HG03060 (cell line): ENCODE measurements at regions not wholly inside any gene's neighbourhood (a gene's known extent, or its start where the extent isn't known, plus 50 kb on each side); places are given as distances from the start of the nearest gene placed in this dataset.
"Not testable (repeated sequence)": the region's sequence is repeated elsewhere in the genome, so short reads cannot be mapped to it uniquely, and the experiment has no call there.

ENCODE experiments used
- ATAC-seq: cut with Tn5 transposase; IDR thresholded peaks from one replicate; pipeline ENCODE4 v1.9.1; 2021; ENCODE audit warnings: low read depth, moderate number of reproducible peaks; ENCODE audit not compliant: unreplicated experiment

DNA sequence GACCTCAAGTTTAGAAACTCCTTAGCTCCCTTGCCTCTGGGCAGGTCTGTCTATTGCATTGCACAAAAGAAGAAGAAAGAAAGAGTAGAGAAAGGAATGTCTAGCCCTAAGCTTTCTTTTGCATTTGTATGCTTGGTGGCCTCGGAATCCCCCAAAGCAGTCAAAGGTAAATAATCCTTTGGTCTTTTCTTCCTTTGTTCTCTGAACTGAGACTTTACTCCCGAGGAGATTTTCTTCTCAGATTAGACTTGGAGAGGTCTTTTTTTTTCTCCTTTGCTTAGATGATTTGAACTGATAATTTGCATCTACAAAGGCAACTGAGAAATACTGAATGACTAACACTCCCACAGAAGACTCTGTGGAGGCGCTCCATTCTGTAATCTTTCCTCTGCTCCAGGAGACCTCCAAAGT lies 93.2 kb downstream of the AKR1D1 start:
- ATAC-seq, result no peak

DNA sequence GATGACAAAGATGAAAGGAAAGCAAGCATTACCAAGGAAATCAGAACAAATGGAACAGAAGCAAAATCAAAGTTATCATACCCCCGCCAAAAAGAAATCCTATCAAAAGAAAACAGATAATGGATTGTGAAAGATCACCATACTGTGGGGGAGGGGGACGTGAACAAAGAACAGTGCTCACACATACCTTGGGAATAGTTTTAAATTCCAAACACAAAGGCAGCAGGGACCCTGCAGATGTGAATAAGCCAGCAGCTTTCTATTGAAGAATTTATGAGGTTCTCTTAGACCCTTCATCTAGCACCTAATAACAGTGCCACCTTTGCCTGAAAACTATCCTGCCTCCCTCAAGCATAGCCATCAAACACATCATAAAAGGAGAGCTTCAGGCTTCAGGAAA lies 94.0 kb downstream of the AKR1D1 start:
- no peak for ATAC-seq

DNA sequence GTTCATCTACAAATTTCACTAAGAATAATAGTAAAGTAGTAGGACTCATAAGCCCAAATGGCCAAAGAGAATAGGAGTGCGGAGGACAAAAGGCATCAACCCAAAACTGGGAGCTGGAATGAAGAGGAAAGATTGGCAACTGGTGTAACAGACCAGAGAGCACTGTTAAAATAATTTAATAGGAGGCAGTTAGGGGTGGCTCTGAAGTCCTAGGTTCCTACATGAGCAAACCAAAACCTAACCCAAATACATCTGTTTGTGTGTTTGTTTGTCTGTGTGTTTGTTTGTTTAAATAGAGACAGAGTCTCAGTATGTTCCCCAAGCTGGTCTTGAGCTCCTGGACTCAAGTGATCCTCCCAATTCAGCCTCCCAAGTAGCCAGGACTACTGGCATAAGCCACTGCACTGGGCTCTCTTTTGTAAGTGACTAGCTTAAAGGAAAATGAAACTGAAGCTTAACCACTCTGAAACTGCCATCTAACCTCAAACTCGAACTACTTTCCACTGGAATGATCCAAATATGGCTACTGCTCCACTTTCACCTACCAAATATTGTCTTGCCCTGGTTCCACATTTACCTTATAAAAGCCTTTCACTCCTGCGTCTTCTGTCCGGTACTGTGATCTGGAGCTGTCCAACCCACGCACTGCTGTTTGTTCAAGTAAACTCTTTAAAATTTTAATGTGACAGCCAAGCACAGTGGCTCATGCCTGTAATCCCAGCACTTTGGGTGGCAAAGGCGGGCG lies 94.9 kb downstream of the AKR1D1 start:
- peak; percentile 91 for ATAC-seq

DNA sequence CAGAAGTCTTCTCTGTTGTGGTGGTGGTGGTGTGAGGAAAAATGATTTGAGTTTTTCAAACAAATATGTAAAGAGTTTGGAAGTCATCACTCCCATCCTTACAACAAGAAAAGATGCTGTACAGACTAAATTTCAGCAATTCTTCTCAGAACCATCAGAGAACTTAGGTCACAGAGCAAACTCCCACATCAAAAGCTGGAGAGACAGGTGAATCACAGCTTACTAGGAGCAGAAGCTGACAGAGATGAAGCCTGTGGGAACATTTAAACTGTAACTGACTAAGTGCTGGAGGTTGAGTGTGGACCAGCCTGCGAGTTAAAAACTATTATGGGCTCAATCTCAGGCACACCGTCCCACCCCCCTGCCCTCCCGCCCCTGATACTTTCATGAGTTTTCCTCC lies 97.3 kb downstream of the AKR1D1 start:
- no peak for ATAC-seq

DNA sequence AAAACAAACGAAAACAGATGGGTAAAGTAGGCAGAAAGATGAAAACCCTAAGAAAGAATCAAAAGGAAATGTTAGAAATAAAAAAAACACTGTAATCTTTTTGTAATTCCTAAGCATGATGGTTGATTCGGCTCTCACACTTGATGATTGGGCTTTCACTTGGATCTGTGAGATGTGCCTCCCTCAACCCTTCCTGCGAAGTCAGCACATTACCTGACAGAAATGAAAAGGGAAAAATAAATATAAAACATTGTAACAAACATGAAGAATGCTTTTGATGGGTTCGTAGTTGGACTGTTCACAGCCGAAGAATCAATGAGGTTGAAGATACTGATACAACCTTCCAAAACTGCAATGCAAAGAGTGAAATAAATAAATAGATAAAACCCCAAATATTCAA lies 99.8 kb downstream of the AKR1D1 start:
- no peak for ATAC-seq

DNA sequence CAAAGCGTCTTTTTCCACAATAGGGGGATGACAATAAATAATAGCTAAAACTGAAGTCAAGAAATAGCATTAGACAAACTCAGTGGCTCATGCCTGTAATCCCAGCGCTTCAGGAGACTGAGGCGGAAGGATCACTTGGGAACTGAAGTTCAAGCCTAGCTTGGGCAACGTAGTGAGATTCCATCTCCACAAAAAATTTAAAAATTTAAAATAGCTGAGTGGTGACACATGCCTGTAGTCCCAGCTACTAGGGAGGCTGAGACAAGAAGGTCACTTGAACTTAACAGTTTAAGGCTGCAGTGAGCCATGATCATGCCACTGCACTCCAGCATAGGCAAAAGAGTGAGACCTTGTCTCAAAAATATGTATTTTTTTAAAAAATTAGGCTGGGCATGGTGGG lies 107.9 kb downstream of the AKR1D1 start:
- ATAC-seq, result no peak

DNA sequence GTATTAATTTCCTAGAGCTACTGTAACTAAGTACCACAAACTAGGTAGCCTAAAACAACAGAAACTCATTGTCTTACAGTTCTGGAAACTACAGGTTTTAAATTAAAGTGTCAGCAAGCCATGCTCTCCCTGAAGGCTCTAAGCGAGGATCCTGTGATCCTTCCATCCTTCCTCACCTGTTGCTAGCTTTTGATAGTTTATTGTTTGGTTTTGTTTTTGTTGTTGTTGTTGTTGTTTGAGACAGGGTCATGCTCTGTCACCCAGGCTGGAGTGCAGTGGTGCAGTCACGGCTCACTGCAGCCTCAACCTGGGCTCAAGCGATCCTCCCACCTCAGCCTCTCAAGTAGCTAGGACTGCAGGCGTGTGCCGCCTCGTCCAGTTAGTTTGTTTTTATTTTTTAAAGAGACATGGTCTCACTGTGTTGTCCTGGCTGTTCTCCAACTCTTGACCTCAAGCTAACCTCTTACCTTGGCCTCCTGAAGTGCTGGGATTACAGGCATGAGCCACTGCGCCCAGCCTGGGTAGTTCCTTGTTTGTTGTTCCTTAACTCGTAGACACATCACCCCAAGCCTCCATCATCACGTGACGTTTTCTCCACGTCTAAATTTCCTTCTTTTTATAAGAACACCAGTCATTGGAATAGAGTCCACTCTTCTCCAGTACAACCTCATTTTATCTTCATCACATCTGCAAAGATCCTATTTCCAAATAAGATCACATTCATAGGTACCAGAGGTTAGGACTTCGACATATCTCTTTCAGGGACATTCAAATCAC lies 109.1 kb downstream of the AKR1D1 start:
- ATAC-seq, result no peak

DNA sequence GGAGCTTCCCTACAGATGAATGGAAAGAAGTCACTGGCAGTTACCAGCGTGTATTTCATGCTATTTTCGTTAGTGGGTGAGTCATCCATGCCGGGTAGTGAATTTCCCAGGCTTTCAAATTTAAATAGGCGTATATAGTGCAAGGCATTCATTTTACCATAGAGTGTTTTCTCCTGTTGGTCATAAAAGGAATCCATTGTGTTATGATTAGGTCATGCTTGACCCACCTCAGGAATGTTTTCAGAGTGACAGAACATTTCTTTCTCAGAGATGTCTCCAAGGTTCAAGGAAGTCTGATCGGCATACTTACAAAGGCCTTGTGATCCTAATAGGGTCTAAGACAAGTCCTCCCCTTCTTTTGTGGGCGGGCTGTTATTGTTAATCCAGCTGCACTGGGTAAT lies 110.7 kb downstream of the AKR1D1 start:
- ATAC-seq, result no peak

DNA sequence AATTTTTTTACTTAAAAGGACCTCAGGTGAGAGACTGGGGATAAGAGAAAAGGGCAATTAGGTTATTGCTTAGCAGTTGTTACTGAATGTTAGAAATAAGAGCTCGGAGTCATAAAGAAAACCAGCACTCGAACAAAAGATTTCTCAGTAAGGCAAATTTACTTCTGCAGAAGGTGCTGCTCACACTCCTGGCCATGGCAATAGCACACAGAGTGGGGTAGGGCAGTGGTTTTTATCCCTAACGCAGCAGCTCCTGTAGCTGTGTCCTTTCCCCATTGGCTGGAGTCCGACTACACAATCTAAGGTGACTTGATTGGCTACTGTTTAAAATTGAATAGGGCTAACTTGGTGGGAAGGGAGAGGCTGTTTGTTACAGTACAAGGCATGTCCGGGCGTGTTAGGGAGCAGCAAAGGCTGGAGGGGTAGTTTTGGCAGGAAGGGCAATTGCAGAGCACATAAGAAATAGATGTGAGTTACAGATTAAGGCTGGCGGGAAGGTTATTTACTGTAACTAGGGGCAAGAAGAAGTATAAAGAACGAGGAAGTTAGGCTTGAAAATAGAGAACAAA lies 112.1 kb downstream of the AKR1D1 start:
- no peak for ATAC-seq

DNA sequence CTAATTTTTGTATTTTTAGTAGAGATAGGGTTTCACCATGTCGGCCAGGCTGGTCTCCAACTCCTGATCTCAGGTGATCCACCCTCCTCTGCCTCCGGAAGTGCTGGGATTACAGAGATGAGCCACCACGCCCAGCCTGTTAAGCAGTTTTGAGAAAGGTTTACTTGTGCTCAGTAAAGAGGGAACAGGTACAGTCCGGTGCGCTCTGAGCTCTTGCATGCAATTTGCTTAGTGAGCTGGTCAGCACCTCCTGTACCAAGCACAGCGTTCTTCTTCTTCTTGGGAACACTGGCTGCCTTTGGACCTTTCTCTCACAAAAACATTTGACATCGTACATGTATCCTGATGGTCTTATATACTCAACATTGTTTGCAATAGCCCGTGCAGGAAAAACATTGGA lies 118.3 kb downstream of the AKR1D1 start:
- ATAC-seq, result no peak

DNA sequence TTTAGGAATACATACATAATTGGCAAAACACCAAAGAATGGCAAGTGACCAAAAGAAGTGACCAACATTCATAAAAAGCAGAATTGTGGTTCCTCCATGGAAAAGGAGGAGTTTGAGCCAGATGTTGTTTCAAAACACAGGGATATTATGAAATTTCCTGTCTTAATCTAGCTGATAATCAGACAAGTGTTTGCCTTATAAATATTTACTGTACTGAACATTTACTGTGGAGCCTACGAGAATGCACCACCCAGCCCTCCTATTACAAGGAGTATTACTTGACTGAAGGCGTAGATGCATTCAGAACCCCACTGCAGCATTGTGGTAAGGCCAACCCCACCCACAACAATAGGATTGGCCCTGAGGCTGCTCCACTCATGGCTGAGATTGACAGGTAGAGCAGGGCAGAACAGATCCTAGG lies 118.9 kb downstream of the AKR1D1 start:
- no peak for ATAC-seq

DNA sequence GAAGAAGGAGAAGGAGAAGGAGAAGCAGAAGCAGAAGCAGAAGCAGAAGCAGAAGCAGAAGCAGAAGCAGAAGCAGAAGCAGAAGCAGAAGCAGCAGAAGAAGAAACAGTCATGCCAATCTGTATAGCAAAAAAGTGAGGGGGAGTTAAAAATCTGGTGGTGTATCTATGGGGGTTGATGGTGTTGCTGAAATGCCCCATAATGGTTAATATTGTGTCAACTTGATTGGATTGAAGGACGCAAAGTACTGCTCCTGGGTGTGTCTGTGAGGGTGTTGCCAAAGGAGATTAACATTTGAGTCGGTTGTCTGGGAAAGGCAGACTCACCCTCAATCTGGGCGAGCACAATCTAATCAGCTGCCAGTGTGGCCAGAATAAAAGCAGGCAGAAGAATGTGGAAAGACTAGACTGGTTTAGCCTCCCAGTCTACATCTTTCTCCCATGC lies 120.3 kb downstream of the AKR1D1 start:
- ATAC-seq, result not testable (repeated sequence)

DNA sequence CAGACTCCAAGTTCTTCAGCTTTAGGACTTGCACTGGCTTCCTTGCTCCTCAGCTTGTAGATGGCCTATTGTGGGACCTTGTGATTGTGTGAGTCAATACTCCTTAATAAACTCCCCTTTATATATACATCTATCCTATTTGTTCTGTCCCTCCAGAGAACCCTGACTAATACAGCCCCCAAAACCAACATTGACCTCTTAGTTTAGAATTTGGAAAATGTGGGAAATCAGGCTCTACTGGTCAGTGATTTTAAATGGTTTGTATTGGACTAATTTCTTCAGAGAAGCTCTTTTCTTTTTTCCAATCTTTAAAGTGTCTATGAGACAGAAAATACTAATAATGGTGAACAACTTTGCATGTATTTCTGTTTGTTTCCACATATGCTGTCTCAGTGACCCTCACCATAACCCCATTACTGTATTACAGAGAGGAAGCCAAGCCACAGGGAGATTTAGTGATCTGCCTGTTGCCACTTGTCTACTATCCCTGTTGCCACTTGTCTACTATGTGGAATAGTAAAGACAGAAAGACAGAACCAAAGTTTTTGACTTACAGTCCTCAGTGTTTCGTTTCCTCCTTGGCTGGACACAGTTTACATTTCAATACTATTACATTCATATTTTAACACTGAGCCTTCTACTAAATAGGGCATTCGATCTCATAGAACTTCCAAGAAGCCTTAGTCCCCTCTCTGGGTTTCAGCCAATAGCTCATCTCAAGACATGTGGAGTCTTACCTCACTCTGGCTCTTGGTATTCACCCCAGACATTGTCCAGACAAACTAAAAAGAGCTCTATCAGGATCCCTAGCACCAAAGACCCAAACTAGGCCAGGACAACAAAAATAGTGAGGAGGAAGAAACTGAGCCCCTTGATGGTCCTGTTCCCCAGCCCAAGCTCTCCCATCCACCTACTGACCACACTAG lies 121.0 kb downstream of the AKR1D1 start:
- no peak for ATAC-seq

DNA sequence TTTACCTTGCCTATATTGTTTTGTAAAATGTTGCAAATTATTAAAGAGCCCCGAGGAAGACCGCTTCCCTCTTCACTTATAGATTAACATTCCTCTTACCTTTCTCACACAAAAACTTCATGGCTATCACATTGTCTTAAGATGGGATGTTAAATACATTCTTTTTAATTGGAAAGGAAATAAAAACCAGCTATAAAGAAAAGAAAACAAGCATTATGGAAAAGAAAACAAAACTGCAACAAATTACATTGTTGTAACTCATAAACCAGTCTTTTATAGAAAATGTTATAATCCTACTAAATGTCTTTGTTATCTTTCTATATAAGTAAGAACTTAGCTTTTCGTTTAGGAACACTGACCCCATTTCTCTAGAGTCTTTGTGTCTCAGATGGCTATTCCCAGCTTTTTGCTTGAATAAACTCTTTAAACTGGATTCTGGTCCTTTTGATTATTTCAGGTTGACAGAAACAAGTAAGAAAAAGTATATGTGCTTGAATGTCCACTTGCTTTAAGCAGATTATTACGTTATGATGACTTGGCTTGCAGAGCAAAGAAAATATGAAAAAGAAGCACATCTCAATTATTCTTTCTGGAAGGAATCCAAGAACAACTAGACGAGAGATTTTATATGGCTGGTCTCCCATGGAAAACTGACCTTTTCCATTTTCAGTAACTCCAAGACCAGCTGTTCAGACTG lies 128.2 kb downstream of the AKR1D1 start:
- ATAC-seq, result no peak

DNA sequence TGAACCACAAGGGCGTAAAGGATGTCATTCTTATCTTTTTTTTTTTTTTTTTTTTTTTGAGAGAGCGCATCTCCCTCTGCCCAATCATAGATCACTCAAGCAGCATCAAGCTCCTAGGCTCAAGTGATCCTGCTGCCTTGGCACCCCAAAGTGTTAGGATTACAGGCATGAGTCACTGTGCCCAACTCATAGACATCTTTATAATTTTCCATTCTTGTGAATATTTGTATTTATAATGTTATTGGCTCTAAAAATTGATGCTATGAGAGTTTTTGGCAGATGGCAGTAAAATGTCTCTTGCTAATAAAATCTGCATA lies 128.7 kb downstream of the AKR1D1 start:
- ATAC-seq, result no peak

DNA sequence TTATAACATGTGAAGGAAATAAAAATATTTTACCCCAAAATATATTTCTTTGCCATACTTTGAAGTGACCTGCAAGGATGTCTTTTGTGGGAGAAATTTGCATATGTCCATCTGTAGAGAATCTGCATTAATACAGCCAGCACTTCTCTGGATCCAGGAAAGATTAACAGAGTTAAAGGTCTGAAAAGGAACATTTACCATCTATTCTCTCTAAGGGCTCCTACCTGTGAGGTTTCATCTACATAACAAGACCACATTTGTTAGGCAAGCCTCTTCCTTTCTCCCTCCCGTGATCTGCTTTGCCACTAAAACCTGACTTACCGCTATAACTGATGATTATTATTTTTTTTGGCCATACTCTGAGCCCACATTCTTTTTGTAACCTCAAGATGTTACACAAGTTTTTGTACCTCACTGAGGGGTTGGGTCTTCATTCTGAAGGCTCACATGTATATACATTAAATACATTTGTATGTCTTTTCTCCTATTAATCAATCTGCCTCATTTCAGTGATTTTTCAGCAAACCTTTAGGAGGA lies 129.4 kb downstream of the AKR1D1 start:
- no peak for ATAC-seq

DNA sequence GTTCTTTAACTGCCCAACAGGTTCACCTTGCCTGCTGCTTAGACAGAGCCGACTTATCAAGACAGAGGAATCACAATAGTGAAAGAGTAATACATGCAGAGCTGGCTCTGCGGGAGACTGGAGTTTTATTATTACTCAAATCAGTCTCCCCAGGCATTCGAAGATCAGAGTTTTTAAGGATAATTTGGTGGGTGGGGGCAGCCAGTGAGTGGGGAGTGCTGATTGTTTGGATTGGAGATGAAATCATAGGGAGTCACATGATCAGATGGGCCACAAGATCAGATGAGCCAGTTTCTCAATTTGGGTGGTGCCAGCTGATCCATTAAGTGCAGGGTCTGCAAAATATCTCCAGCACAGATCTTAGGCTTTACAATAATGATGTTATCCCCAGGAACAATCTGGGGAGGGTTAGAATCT lies 131.3 kb downstream of the AKR1D1 start:
- no peak for ATAC-seq

DNA sequence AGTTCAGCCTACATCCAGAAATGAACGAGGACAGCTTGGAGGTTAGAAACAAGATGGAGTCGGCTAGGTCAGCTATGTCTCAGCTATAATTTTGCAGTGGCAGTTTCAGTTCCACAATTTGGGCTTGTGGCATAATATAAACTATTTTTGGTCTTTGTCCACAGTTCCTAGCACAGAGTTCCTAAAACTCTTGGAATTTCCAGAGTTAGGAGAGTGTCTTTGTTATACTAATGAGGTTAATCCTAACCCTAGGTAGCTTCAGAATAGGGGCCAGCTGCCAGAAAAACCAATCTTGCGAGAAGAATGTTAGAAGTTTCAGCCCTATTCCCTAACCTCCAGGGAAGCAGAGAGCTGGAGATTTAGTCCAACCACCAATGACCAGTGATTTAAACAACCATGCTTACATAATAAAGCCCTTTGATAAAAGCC lies 131.9 kb downstream of the AKR1D1 start:
- no peak for ATAC-seq

DNA sequence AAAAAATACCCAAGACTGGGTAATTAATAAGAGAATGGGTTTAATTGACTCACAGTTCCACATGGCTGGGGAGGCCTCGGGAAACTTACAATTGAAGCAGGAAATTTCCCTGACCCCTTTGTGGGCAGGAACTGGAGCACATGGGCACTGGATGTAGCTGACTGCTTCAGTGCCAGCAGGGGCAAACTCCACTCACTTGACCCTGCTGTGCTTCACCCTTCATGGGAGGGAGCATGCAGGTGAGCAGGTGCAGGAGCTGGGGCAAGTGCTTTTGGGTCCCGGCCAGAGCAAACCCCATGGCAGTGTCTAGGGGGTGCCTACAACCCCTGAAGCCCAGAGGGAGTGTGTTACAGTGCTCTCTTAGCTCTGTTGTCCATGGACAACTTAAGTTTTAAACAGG lies 132.6 kb downstream of the AKR1D1 start:
- no peak for ATAC-seq

DNA sequence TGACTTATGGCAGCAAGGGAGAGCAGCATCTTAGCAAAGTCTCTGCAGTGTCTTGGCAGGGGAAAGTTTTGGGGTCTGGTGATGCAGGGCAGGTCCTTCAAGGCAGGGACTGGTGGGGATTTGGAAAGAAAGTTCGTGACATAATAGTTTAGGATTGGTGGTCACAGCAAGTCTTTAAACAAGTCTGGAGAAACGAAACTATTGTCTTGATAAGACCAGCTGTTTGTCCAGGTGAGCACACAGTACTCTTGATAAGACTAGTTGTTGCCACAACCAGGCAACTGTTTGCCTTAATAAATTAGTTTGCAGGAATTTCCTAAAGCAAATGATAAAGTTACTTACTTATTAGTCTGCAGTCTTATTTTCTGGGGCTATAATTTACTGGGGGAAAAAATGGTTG lies 136.1 kb downstream of the AKR1D1 start:
- ATAC-seq, result no peak
